PC-9 (cell line): ENCODE measurements at regions not wholly inside any gene's neighbourhood (a gene's known extent, or its start where the extent isn't known, plus 50 kb on each side); places are given as distances from the start of the nearest gene placed in this dataset.

Experiments used
- BruUV-seq: library from RNA; stranded (reverse); fragments of 400-500 nt; replicated peaks from 2 replicates; lab custom pipeline; 2021; lab: Mats Ljungman, UMichigan
- CTCF ChIA-PET: fragments of 300-600 bp; sonication (Branson Sonifier 250); formaldehyde crosslinking; loops from one replicate; lab custom pipeline; 2022; ENCODE audit warnings: antibody characterized with exemption; lab: Charles Lee
- POLR2A ChIA-PET: fragments of 300-600 bp; sonication (Branson Sonifier 250); formaldehyde crosslinking; loops from one replicate; lab custom pipeline; 2022; ENCODE audit warnings: antibody characterized with exemption; ENCODE audit not compliant: unreplicated experiment; lab: Charles Lee
- DNase-seq, 2 experiments: peaks; one replicate each; pipeline versions ENCODE4 v3.0.0 to v3.0.0-alpha.2; 2015 to 2022; ENCODE audit warnings: mixed read lengths in 1 of 2
- H2AFZ ChIP-seq: fragments of 200-600 bp; sonication (generic); 2 replicates; pipeline ENCODE4 v1.8.1; 2017; ENCODE audit warnings: antibody characterized with exemption
- H3F3A ChIP-seq: fragments of 200-600 bp; sonication (generic); 2 replicates; pipeline ENCODE4 v1.8.1; 2017; ENCODE audit warnings: antibody characterized with exemption, mild to moderate bottlenecking, low read depth; ENCODE audit not compliant: insufficient read depth
- H3K27ac ChIP-seq: fragments of 200-600 bp; sonication (generic); 2 replicates; pipeline ENCODE4 v1.6.1; 2016; ENCODE audit warnings: mixed run types
- H3K27me3 ChIP-seq: fragments of 200-600 bp; sonication (generic); 2 replicates; pipeline ENCODE4 v1.6.1; 2016; ENCODE audit warnings: low read depth, mixed run types; ENCODE audit not compliant: insufficient read depth
- H3K36me3 ChIP-seq: fragments of 200-600 bp; sonication (generic); 2 replicates; pipeline ENCODE4 v1.6.1; 2016; ENCODE audit warnings: low read depth, mixed run types
- H3K4me1 ChIP-seq: fragments of 200-600 bp; sonication (generic); replicated peaks from 2 replicates; pipeline ENCODE4 v1.6.1; 2016; ENCODE audit warnings: mixed run types; ENCODE audit not compliant: insufficient read depth
- H3K4me2 ChIP-seq: fragments of 200-600 bp; sonication (generic); 2 replicates; pipeline ENCODE4 v1.6.1; 2017; ENCODE audit warnings: mixed run types
- H3K4me3 ChIP-seq: fragments of 200-600 bp; sonication (generic); 2 replicates; pipeline ENCODE4 v1.6.1; 2016; ENCODE audit warnings: mixed run types
- H3K79me2 ChIP-seq: fragments of 200-600 bp; sonication (generic); 2 replicates; pipeline ENCODE4 v1.6.1; 2017; ENCODE audit warnings: low read depth, mixed run types
- H3K9me2 ChIP-seq: fragments of 200-600 bp; sonication (generic); 2 replicates; pipeline ENCODE4 v1.8.1; 2017; ENCODE audit warnings: mild to moderate bottlenecking; ENCODE audit not compliant: insufficient read depth
- H3K9me3 ChIP-seq: fragments of 200-600 bp; sonication (generic); 2 replicates; pipeline ENCODE4 v1.8.1; 2016; ENCODE audit warnings: low read depth; ENCODE audit not compliant: insufficient read depth
- H4K20me1 ChIP-seq: fragments of 200-600 bp; sonication (generic); 2 replicates; pipeline ENCODE4 v1.8.1; 2017; ENCODE audit not compliant: insufficient read depth
- EZH2 ChIP-seq: fragments of 200-600 bp; sonication (generic); IDR thresholded peaks from 2 replicates; pipeline ENCODE4 v1.8.0; 2017; ENCODE audit warnings: antibody characterized with exemption, low read depth
- intact Hi-C: fragments of 100-400 bp; cut with micrococcal nuclease; formaldehyde crosslinking; loops from one replicate; pipeline ENCODE4 v1.10.0; 2022; ENCODE audit not compliant: unreplicated experiment
- TF ChIP-seq, protein P1 (sequence below): fragments of 200-600 bp; sonication (generic); conservative IDR thresholded peaks from 2 replicates; pipeline ENCODE4 v1.6.1; 2017; ENCODE audit warnings: mixed run types, antibody characterized with exemption, mild to moderate bottlenecking, moderate library complexity

DNA sequence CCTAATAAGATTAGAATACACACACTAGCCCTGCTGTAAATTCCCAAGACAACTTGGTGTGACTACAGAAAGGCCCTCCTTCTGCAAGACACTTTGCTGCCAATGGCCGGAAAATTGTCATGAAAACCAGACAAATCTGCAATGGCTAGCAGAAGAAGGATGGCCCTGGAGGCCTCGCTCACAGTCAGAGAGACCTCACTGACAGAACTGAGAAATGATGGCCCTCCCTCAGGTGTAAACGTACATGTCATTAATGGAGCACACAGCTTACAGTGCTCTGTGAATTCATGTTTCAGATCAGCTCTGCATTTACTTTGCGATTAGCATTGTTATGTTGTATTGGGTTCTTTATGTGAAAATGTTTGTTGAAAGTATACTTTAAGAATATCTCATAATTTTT is 202.9 kb upstream of the N4BP1 start:
- Histone ChIP-seq H4K20me1 (no peaks in the 10 kb centered on the region), H3K4me1 (no peaks in the 10 kb centered on the region), H3K4me2 (no peak overlapping the region), H3K4me3 (no peak overlapping the region), H3K9me3 (no peaks in the 10 kb centered on the region), H3F3A (no peaks in the 10 kb centered on the region), H3K27me3 (peaks cover 49% of the 10 kb centered on the region), H3K36me3 (no peaks in the 10 kb centered on the region), H3K27ac (no peak overlapping the region), H2AFZ (no peak overlapping the region), H3K9me2 (no peaks in the 10 kb centered on the region), H3K79me2 (no peaks in the 10 kb centered on the region)
- intact Hi-C loops, result no loop called here
- BruUV-seq, result no TSS peak
- ChIA-PET CTCF (no interaction called here), POLR2A (no interaction called here)
- TF ChIP-seq EZH2, result no peak
- TF ChIP-seq, protein P1, sequence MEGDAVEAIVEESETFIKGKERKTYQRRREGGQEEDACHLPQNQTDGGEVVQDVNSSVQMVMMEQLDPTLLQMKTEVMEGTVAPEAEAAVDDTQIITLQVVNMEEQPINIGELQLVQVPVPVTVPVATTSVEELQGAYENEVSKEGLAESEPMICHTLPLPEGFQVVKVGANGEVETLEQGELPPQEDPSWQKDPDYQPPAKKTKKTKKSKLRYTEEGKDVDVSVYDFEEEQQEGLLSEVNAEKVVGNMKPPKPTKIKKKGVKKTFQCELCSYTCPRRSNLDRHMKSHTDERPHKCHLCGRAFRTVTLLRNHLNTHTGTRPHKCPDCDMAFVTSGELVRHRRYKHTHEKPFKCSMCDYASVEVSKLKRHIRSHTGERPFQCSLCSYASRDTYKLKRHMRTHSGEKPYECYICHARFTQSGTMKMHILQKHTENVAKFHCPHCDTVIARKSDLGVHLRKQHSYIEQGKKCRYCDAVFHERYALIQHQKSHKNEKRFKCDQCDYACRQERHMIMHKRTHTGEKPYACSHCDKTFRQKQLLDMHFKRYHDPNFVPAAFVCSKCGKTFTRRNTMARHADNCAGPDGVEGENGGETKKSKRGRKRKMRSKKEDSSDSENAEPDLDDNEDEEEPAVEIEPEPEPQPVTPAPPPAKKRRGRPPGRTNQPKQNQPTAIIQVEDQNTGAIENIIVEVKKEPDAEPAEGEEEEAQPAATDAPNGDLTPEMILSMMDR, result no peak
- no peak for DNase-seq

DNA sequence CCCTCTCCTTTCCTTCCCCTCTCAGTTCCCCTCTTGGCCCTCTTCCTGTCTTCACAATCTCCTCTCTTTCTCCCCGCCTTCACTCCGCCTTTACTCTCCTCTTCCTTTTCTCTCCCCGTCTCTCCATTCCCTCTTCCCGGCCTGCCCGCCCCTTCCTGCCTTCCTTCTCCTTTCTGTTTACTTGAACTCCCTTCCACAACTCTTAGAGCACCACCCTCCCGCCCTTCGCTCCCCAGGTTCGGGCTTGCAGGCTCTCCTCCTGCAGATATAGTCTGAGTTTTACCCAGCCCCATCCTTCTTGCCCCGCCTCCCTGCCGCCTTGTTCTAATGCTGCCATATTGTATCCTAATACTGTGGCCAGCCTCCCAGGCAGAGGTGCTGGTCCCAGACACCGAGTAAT is 201.5 kb upstream of the N4BP1 start:
- no peak for DNase-seq
- no peaks in the 10 kb centered on the region for H4K20me1 ChIP-seq
- H2AFZ ChIP-seq, result no peak overlapping the region
- ChIA-PET POLR2A (no interaction called here), CTCF (no interaction called here)
- BruUV-seq, result no TSS peak
- no peaks in the 10 kb centered on the region for H3K36me3 ChIP-seq
- TF ChIP-seq EZH2, result no peak
- TF ChIP-seq, protein P1, result no peak
- H3K4me3 ChIP-seq, result no peak overlapping the region
- H3K9me2 ChIP-seq, result no peaks in the 10 kb centered on the region
- H3K4me2 ChIP-seq, result no peak overlapping the region
- H3K9me3 ChIP-seq, result no peaks in the 10 kb centered on the region
- no peak overlapping the region for H3K27ac ChIP-seq
- intact Hi-C loops, result no loop called here
- H3F3A ChIP-seq, result no peaks in the 10 kb centered on the region
- H3K79me2 ChIP-seq, result no peaks in the 10 kb centered on the region
- peaks cover 37% of the 10 kb centered on the region for H3K27me3 ChIP-seq
- H3K4me1 ChIP-seq, result no peaks in the 10 kb centered on the region

DNA sequence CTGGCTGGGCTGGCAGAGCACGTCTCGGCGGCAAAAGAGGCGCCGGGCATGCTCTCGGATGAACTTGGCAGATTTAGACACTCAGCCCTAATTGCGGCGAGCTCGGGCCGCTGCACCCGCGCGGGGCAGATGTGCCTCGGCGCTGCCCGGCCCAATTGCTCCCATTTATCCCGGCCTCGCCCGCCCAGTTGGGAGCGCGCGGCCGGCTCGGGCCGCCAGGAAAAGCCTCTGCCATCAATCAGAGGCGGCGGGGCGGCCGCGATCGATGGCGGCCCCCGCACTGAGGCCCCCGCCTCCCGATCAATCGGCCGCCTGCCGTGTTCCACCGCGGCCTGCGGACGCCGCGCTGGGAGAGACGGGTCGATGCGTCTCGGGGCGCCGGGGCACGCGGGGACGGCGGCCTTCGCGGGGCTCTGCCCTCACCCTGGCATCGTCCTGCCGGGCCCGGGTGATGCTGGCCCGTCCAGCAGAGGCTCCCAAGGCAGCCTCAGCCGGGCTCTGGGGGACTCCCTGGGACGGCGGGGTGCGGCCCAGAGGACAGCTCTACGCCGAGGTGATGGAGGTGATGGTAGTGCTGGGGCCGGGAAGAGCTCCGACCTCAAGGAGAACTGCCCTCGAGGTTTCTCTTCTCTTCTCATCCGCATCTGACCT is 200.9 kb upstream of the N4BP1 start:
- H3K79me2 ChIP-seq, result no peaks in the 10 kb centered on the region
- ChIA-PET CTCF (no interaction called here), POLR2A (no interaction called here)
- H3K27ac ChIP-seq, result no peak overlapping the region
- no peak overlapping the region for H3K4me3 ChIP-seq
- TF ChIP-seq, protein P1, result no peak
- no peak for TF ChIP-seq EZH2
- no TSS peak for BruUV-seq
- H3K4me2 ChIP-seq, result no peak overlapping the region
- no peaks in the 10 kb centered on the region for H3K9me2 ChIP-seq
- intact Hi-C loops, result no loop called here
- no peaks in the 10 kb centered on the region for H3F3A ChIP-seq
- no peaks in the 10 kb centered on the region for H4K20me1 ChIP-seq
- peaks cover 37% of the 10 kb centered on the region for H3K27me3 ChIP-seq
- no peak for DNase-seq
- no peak overlapping the region for H2AFZ ChIP-seq
- H3K36me3 ChIP-seq, result no peaks in the 10 kb centered on the region
- no peaks in the 10 kb centered on the region for H3K9me3 ChIP-seq
- H3K4me1 ChIP-seq, result no peaks in the 10 kb centered on the region
